OCI-LY7 (cell line): ENCODE measurements at regions not wholly inside any gene's neighbourhood (a gene's known extent, or its start where the extent isn't known, plus 50 kb on each side); places are given as distances from the start of the nearest gene placed in this dataset.

Experiments used
- CTCF ChIP-seq: fragments of 200-600 bp; sonication (generic); conservative IDR thresholded peaks from 2 replicates; pipeline ENCODE4 v1.5.1; 2014; ENCODE audit warnings: mild to moderate bottlenecking, antibody characterized with exemption, low read length, moderate library complexity, mixed read lengths
- EZH2phosphoT487 ChIP-seq: fragments of 200-600 bp; sonication (generic); IDR thresholded peaks from 2 replicates; pipeline ENCODE4 v1.6.1; 2018; ENCODE audit warnings: low read depth, borderline replicate concordance, mild to moderate bottlenecking, mixed run types, antibody characterized with exemption, low read length, moderate library complexity, mixed read lengths

DNA sequence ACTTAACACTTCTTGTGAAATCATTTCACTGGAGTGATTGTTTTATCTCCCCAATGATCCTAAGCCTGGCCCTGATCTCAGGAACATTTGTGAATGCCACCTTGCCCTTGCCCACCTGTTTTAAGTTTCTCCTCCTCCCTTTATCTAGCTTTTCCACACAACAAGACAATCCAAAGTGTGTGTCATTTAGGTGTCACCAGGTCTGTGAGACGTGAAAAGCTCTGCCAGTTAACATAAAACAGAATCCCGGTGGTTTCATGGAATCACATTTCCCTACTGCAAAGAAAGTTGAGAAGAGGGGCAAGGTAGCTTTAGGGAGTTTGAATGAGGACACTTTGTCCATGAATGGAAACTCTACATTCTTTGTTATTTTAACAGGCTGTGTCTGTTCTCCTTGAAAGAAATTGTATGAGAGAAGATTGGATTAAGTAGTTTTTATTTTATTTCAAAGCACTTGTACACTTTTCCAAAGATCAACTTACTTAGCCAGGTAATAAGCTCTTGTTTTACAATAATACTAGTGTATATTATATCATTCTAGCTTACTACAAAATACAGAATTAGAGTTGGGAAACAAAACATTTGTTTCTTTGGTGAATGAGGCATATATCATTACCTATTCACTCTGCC, 239.0 kb downstream of the ISL1 start:
- TF ChIP-seq CTCF = no peak
- TF ChIP-seq EZH2phosphoT487 = no peak
